HG03175 (cell line): ENCODE measurements at regions not wholly inside any gene's neighbourhood (a gene's known extent, or its start where the extent isn't known, plus 50 kb on each side); places are given as distances from the start of the nearest gene placed in this dataset.
"Not testable (repeated sequence)": the region's sequence is repeated elsewhere in the genome, so short reads cannot be mapped to it uniquely, and the experiment has no call there.

ENCODE experiments used
- ATAC-seq: cut with Tn5 transposase; IDR thresholded peaks from one replicate; pipeline ENCODE4 v1.9.1; 2021; ENCODE audit warnings: mild to moderate bottlenecking, moderate library complexity; ENCODE audit not compliant: unreplicated experiment

GRCh38 chr2:31664949-31665724 is 84.4 kb upstream of the SRD5A2 start:
- no peak for ATAC-seq

- ATAC-seq = no peak
These were observed 80.1 kb upstream of the SRD5A2 start for GRCh38 chr2:31660812-31661335.

- no peak for ATAC-seq
These were observed 79.4 kb upstream of the SRD5A2 start for GRCh38 chr2:31660165-31660564.

- no peak for ATAC-seq
These were observed 73.5 kb upstream of the SRD5A2 start for GRCh38 chr2:31654241-31654640.

GRCh38 chr2:31651736-31652135 is 71.0 kb upstream of the SRD5A2 start:
- no peak for ATAC-seq

GRCh38 chr2:31651267-31651666 is 70.5 kb upstream of the SRD5A2 start:
- no peak for ATAC-seq

- ATAC-seq = no peak
These were observed 63.8 kb upstream of the SRD5A2 start for GRCh38 chr2:31644551-31644950.

GRCh38 chr2:31642707-31643106 is 62.0 kb upstream of the SRD5A2 start:
- no peak for ATAC-seq

- not testable (repeated sequence) for ATAC-seq
These were observed 51.5 kb upstream of the SRD5A2 start for GRCh38 chr2:31632201-31632600.
